Activated naive CD4-positive, alpha-beta T cell treated with anti-CD3 and anti-CD28 coated beads, Interleukin-2, amount 50 U/mL, for 24 hours (primary cell): ENCODE measurements at regions not wholly inside any gene's neighbourhood (a gene's known extent, or its start where the extent isn't known, plus 50 kb on each side); places are given as distances from the start of the nearest gene placed in this dataset.

ENCODE experiments used
- H3K27ac Mint-ChIP-seq: one replicate; pipeline ENCODE4 v1.8.0; 2021; ENCODE audit warnings: mild to moderate bottlenecking, mixed read lengths
- H3K27me3 Mint-ChIP-seq: one replicate; pipeline ENCODE4 v1.8.0; 2021; ENCODE audit warnings: mixed read lengths
- H3K36me3 Mint-ChIP-seq: one replicate; pipeline ENCODE4 v1.8.0; 2021; ENCODE audit warnings: mixed read lengths
- H3K4me1 Mint-ChIP-seq: one replicate; pipeline ENCODE4 v1.8.0; 2021; ENCODE audit warnings: mixed read lengths
- H3K4me3 Mint-ChIP-seq: one replicate; pipeline ENCODE4 v1.8.0; 2021; ENCODE audit warnings: mild to moderate bottlenecking, mixed read lengths
- H3K9me3 Mint-ChIP-seq: one replicate; pipeline ENCODE4 v1.8.0; 2021; ENCODE audit warnings: mixed read lengths

GRCh38 chr13:106398289-106398688 lies 137.2 kb downstream of the EFNB2 start:
- Mint-ChIP-seq H3K27ac (no peak overlapping the region), H3K36me3 (no peaks in the 10 kb centered on the region)

GRCh38 chr13:106393776-106394175 lies 141.7 kb downstream of the EFNB2 start:
- Mint-ChIP-seq H3K4me3 (no peak overlapping the region), H3K4me1 (no peaks in the 10 kb centered on the region), H3K36me3 (no peaks in the 10 kb centered on the region), H3K27ac (no peak overlapping the region), H3K9me3 (no peaks in the 10 kb centered on the region), H3K27me3 (peaks cover 8% of the 10 kb centered on the region)

More at GRCh38 chr13:106398289-106398688, 137.2 kb downstream of the EFNB2 start:
- no peak overlapping the region for H3K4me3 Mint-ChIP-seq
- H3K27me3 Mint-ChIP-seq: peaks cover 6% of the 10 kb centered on the region
- no peaks in the 10 kb centered on the region for H3K4me1 Mint-ChIP-seq
- no peaks in the 10 kb centered on the region for H3K9me3 Mint-ChIP-seq

DNA sequence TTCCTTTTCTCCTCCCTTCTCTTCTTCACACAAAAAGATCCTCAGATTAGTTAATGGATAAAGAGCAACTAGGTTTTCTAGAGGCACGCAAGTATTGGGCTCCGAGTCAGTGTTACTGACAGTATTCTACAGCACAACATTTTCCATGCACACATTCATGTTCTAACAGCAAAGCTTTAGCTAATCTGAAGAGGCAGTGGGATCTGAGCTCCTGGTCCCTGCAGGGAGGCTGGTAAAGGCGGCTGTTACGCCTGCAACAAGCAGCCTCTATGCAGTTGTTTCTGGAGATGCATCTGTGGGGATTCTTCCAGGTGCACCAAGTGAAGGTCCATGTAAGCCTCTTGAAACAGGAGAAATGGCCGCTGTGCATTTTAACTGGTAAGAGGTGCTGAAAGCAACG lies 143.8 kb downstream of the EFNB2 start:
- Mint-ChIP-seq H3K9me3 (no peaks in the 10 kb centered on the region), H3K4me1 (no peaks in the 10 kb centered on the region), H3K4me3 (no peak overlapping the region), H3K27ac (no peak overlapping the region), H3K27me3 (peaks cover 8% of the 10 kb centered on the region), H3K36me3 (no peaks in the 10 kb centered on the region)

GRCh38 chr13:106391271-106391670 lies 144.2 kb downstream of the EFNB2 start:
- H3K4me1 Mint-ChIP-seq: no peaks in the 10 kb centered on the region
- H3K36me3 Mint-ChIP-seq: no peaks in the 10 kb centered on the region
- no peaks in the 10 kb centered on the region for H3K9me3 Mint-ChIP-seq
- H3K27ac Mint-ChIP-seq: no peak overlapping the region
- peaks cover 8% of the 10 kb centered on the region for H3K27me3 Mint-ChIP-seq
- no peak overlapping the region for H3K4me3 Mint-ChIP-seq

DNA sequence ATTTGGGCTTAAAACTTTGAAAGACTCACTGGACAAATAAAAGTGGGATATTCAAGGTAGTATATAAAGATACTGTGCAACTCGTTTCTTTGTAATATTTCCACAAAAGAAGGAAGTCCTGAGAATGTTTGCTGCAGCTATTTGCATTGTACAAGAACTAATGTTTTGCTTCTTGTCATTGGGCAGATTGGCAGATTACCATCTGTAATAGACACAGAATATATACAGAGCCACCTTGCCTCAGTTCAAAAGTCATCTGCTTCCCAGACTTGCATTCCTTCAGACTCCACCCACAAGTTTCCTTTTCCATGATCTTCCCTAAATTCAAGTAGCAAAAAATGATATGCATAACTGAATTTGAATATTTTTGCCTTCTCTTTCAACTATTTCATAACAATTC lies 145.1 kb downstream of the EFNB2 start:
- no peaks in the 10 kb centered on the region for H3K4me1 Mint-ChIP-seq
- H3K27ac Mint-ChIP-seq: no peak overlapping the region
- H3K4me3 Mint-ChIP-seq: no peak overlapping the region
- peaks cover 8% of the 10 kb centered on the region for H3K27me3 Mint-ChIP-seq
- H3K36me3 Mint-ChIP-seq: no peaks in the 10 kb centered on the region
- no peaks in the 10 kb centered on the region for H3K9me3 Mint-ChIP-seq

- H3K36me3 Mint-ChIP-seq: no peaks in the 10 kb centered on the region
- no peak overlapping the region for H3K4me3 Mint-ChIP-seq
- H3K27me3 Mint-ChIP-seq: no peaks in the 10 kb centered on the region
- H3K4me1 Mint-ChIP-seq: no peaks in the 10 kb centered on the region
- no peaks in the 10 kb centered on the region for H3K9me3 Mint-ChIP-seq
- H3K27ac Mint-ChIP-seq: no peak overlapping the region
These were observed 149.8 kb downstream of the EFNB2 start for GRCh38 chr13:106385654-106386053.

- Mint-ChIP-seq H3K9me3 (no peaks in the 10 kb centered on the region), H3K4me1 (no peaks in the 10 kb centered on the region), H3K4me3 (no peak overlapping the region), H3K27ac (no peak overlapping the region), H3K27me3 (no peaks in the 10 kb centered on the region), H3K36me3 (no peaks in the 10 kb centered on the region)
These were observed 150.9 kb downstream of the EFNB2 start for GRCh38 chr13:106384516-106384915.

DNA sequence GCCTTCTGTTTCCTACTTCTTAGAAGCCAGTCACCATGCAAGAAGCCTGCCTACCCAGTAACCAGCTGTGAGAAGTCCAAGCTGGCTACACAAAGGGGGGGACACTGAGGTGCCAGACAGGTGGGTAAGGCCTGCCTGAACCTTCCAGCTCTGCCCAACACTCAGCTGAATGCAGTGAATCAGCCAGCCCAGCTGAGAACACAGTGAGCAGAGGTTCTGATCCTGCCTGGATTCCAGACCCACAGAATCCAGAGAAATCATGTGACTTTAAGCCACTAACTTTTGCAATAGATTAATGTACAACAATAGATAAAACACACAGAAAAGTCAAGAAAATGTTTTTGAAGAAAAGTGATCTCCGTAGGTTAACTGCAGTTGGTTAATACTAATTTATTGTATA lies 151.7 kb downstream of the EFNB2 start:
- H3K27ac Mint-ChIP-seq: no peak overlapping the region
- no peaks in the 10 kb centered on the region for H3K27me3 Mint-ChIP-seq
- no peak overlapping the region for H3K4me3 Mint-ChIP-seq
- no peaks in the 10 kb centered on the region for H3K4me1 Mint-ChIP-seq
- no peaks in the 10 kb centered on the region for H3K36me3 Mint-ChIP-seq
- no peaks in the 10 kb centered on the region for H3K9me3 Mint-ChIP-seq

DNA sequence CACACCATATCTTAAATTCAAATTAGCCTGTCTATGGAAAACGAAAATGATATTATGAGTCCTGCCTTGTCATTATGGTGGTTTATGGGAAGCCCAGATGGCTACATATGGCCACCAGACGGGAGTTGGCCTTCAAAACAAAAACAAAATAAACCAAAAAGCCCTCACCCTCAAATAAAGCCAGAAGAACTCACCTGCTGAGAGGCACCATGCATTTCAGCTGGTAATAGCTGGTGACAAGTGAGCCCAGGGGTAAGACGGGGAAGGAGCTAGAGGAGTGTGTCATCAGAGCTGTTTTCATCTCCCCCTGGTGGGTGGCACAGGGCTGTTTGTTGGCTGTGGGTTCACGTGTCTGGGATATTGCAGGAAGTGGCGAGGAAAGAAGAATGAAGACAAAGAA lies 152.9 kb downstream of the EFNB2 start:
- Mint-ChIP-seq H3K4me1 (no peaks in the 10 kb centered on the region), H3K36me3 (no peaks in the 10 kb centered on the region), H3K27me3 (peaks cover 3% of the 10 kb centered on the region), H3K4me3 (no peak overlapping the region), H3K9me3 (no peaks in the 10 kb centered on the region), H3K27ac (no peak overlapping the region)

DNA sequence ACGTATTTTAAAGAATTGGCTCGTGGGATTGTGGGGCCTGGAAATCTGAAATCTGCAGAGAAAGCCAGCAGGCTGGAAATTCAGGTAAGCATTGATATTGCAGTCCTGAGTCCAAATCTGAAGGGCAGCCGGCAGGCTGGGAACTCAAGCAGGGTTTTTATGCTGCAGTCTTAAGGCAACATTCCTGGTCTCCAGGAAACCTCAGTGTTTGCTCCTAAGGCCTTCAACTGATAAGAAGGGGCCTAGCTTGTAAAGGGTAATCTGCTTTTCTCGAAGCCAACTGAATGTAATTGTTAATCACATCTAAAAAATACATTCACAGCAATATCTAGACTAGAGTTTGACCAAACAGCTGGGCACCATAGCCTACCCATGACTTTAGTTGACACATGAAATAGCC lies 154.4 kb downstream of the EFNB2 start:
- peaks cover 5% of the 10 kb centered on the region for H3K27me3 Mint-ChIP-seq
- no peaks in the 10 kb centered on the region for H3K36me3 Mint-ChIP-seq
- no peak overlapping the region for H3K27ac Mint-ChIP-seq
- no peaks in the 10 kb centered on the region for H3K9me3 Mint-ChIP-seq
- H3K4me1 Mint-ChIP-seq: no peaks in the 10 kb centered on the region
- no peak overlapping the region for H3K4me3 Mint-ChIP-seq

- Mint-ChIP-seq H3K9me3 (no peaks in the 10 kb centered on the region), H3K36me3 (no peaks in the 10 kb centered on the region), H3K27me3 (peaks cover 5% of the 10 kb centered on the region), H3K4me3 (no peak overlapping the region), H3K4me1 (no peaks in the 10 kb centered on the region), H3K27ac (no peak overlapping the region)
These were observed 157.4 kb downstream of the EFNB2 start for GRCh38 chr13:106377931-106378662.

DNA sequence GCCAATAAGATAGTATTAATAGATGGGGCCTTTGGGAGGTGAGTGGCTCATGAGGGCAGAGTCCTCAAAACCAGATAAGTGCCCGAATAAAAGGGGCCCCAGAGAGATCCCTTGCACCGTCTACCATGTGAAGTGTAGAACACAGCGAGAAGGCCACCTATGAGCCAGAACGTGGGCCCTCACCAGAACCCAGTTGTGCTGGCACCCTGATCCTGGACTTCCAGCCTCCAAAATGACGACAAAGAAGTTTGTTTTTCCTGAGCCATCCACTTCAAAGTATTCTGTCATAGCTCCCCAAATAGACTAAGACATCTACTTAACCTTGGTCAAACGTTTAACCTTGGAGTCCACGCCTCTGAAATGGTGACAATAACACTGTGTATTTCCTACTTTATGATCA lies 158.1 kb downstream of the EFNB2 start:
- H3K4me1 Mint-ChIP-seq: no peaks in the 10 kb centered on the region
- no peak overlapping the region for H3K27ac Mint-ChIP-seq
- H3K36me3 Mint-ChIP-seq: no peaks in the 10 kb centered on the region
- no peaks in the 10 kb centered on the region for H3K9me3 Mint-ChIP-seq
- H3K27me3 Mint-ChIP-seq: peaks cover 5% of the 10 kb centered on the region
- H3K4me3 Mint-ChIP-seq: no peak overlapping the region

DNA sequence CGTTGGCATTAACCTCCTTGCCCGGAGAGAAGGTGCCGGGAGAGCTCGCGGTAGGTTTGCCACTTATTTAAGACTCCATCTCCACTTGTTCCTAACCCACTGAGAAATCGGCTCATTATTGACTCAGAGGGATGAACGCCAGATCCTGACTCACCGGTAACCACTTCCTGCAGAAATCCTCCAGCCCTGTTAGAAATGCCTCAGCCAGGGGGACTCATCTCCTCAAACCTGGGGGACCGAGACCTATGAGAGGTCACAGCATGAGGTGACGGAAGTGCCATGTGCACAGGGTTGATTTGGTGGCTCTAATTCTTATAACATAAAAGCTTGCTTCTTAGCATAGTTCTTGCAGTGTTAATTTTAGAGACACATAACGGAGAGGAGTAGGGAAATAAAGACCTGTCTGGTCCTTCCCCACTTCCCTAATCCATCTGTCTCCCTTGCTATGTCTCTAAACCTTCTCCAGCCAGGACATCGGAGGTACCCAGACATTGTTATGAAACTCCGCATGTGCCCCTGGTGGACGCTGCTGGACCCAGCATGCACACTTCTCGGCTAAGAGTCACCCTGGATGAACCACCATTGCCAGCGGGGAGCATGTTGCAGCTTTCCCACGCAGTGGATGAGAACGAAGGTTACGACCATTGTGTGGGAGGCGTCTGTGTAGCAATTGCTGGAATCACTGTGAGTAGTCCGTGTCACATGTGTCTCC lies 158.9 kb downstream of the EFNB2 start:
- peaks cover 5% of the 10 kb centered on the region for H3K27me3 Mint-ChIP-seq
- no peak overlapping the region for H3K27ac Mint-ChIP-seq
- H3K9me3 Mint-ChIP-seq: no peaks in the 10 kb centered on the region

GRCh38 chr13:106375085-106375484 lies 160.4 kb downstream of the EFNB2 start:
- Mint-ChIP-seq H3K27me3 (peaks cover 10% of the 10 kb centered on the region), H3K4me1 (no peaks in the 10 kb centered on the region), H3K4me3 (no peak overlapping the region), H3K27ac (no peak overlapping the region), H3K9me3 (no peaks in the 10 kb centered on the region), H3K36me3 (no peaks in the 10 kb centered on the region)

More for the DNA sequence above, 158.9 kb downstream of the EFNB2 start:
- Mint-ChIP-seq H3K4me3 (no peak overlapping the region), H3K36me3 (no peaks in the 10 kb centered on the region), H3K4me1 (no peaks in the 10 kb centered on the region)

GRCh38 chr13:106374631-106375030 lies 160.8 kb downstream of the EFNB2 start:
- Mint-ChIP-seq H3K4me1 (no peaks in the 10 kb centered on the region), H3K36me3 (no peaks in the 10 kb centered on the region), H3K4me3 (no peak overlapping the region), H3K27me3 (peaks cover 12% of the 10 kb centered on the region), H3K27ac (no peak overlapping the region), H3K9me3 (no peaks in the 10 kb centered on the region)

DNA sequence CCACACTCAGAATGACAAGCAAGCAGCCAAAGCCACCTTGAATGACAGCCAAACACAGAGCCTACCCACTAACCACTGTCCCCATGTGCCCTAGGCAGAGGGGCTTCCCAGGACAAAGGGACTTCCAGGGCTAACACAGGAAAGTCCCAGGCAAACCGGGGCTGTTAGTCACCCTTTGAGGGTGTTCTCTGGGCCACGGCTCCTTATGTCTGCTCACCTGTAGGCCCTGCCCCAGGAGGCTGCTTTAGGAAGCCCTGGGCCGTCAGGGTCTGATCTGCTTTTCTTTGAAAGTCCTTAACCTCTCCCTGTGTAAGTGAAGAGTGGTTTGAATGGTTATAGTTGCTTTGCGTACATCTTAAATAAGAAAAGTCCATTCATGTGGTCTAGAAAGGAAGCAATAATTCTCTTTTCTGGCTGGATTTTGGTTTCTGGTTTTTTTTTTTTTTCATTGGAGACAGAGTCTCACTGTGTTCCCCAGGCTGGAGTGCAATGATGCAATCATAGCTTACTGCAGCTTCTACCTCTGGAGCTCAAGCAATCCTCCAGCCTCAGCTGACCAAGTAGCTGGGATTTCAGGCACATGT lies 161.4 kb downstream of the EFNB2 start:
- Mint-ChIP-seq H3K9me3 (no peaks in the 10 kb centered on the region), H3K27ac (no peak overlapping the region), H3K36me3 (no peaks in the 10 kb centered on the region), H3K27me3 (peaks cover 12% of the 10 kb centered on the region), H3K4me1 (no peaks in the 10 kb centered on the region), H3K4me3 (no peak overlapping the region)
